NB4 (cell line): ENCODE measurements at regions not wholly inside any gene's neighbourhood (a gene's known extent, or its start where the extent isn't known, plus 50 kb on each side); places are given as distances from the start of the nearest gene placed in this dataset.

ENCODE experiments used
- CTCF ChIP-seq: IDR thresholded peaks from one replicate; pipeline ENCODE4 v1.5.1; 2012; ENCODE audit warnings: low read depth, low read length
- MAX ChIP-seq: IDR thresholded peaks from 2 replicates; pipeline ENCODE4 v1.6.1; 2011; ENCODE audit warnings: low read depth, low read length
- MYC ChIP-seq: IDR thresholded peaks from 2 replicates; pipeline ENCODE4 v1.6.1; 2011; ENCODE audit warnings: low read depth, low read length
- POLR2A ChIP-seq: IDR thresholded peaks from 2 replicates; pipeline ENCODE4 v1.6.1; 2011; ENCODE audit warnings: mild to moderate bottlenecking; ENCODE audit not compliant: insufficient read length; ENCODE audit errors: extremely low read depth

GRCh38 chr3:106946866-106947265 lies 430.4 kb upstream of the CCDC54 start:
- no peak for TF ChIP-seq CTCF
- TF ChIP-seq MAX = no peak
- TF ChIP-seq POLR2A = no peak
- no peak for TF ChIP-seq MYC
